ENCODE measurements at regions not wholly inside any gene's neighbourhood (a gene's known extent, or its start where the extent isn't known, plus 50 kb on each side); places are given as distances from the start of the nearest gene placed in this dataset.

- no peak for DNase-seq
Observed at GRCh38 chr2:220227266-220227920, 600.0 kb downstream of the SLC4A3 start.

GRCh38 chr2:220228310-220229006 is 601.0 kb downstream of the SLC4A3 start:
- no peak for DNase-seq

GRCh38 chr2:220240641-220241040 is 613.2 kb downstream of the SLC4A3 start:
- DNase-seq = no peak

GRCh38 chr2:220241423-220241822 is 614.0 kb downstream of the SLC4A3 start:
- DNase-seq = no peak

- no peak for DNase-seq
Observed at GRCh38 chr2:220243571-220243970, 616.1 kb downstream of the SLC4A3 start.

- no peak for DNase-seq
Observed at GRCh38 chr2:220246386-220246785, 619.0 kb downstream of the SLC4A3 start.

GRCh38 chr2:220247588-220248350 is 620.3 kb downstream of the SLC4A3 start:
- DNase-seq = no peak

- DNase-seq = no peak
Observed at GRCh38 chr2:220259662-220260061, 632.2 kb downstream of the SLC4A3 start.

- no peak for DNase-seq
Observed at GRCh38 chr2:220263300-220263699, 635.9 kb downstream of the SLC4A3 start.

GRCh38 chr2:220269367-220269766 is 641.9 kb downstream of the SLC4A3 start:
- no peak for DNase-seq

GRCh38 chr2:220270481-220271070 is 643.1 kb downstream of the SLC4A3 start:
- no peak for DNase-seq

- no peak for DNase-seq
Observed at GRCh38 chr2:220272656-220273055, 645.2 kb downstream of the SLC4A3 start.

GRCh38 chr2:220273082-220273481 is 645.7 kb downstream of the SLC4A3 start:
- no peak for DNase-seq

- DNase-seq = no peak
Observed at GRCh38 chr2:220275454-220275853, 648.0 kb downstream of the SLC4A3 start.

- DNase-seq = no peak
Observed at GRCh38 chr2:220276741-220277444, 649.5 kb downstream of the SLC4A3 start.

- DNase-seq = no peak
Observed at GRCh38 chr2:220277445-220277975, 650.1 kb downstream of the SLC4A3 start.

- no peak for DNase-seq
Observed at GRCh38 chr2:220278022-220278421, 650.6 kb downstream of the SLC4A3 start.

GRCh38 chr2:220279372-220279771 is 651.9 kb downstream of the SLC4A3 start:
- no peak for DNase-seq

GRCh38 chr2:220279840-220280239 is 652.4 kb downstream of the SLC4A3 start:
- DNase-seq = no peak

GRCh38 chr2:220280736-220281135 is 653.3 kb downstream of the SLC4A3 start:
- DNase-seq = no peak

GRCh38 chr2:220281771-220282170 is 654.3 kb downstream of the SLC4A3 start:
- no peak for DNase-seq

GRCh38 chr2:220282236-220282635 is 654.8 kb downstream of the SLC4A3 start:
- DNase-seq = no peak

- no peak for DNase-seq
Observed at GRCh38 chr2:220293966-220294365, 666.5 kb downstream of the SLC4A3 start.

Data from NCI-H2107 (cell line).